GM18498 (cell line): ENCODE measurements at regions not wholly inside any gene's neighbourhood (a gene's known extent, or its start where the extent isn't known, plus 50 kb on each side); places are given as distances from the start of the nearest gene placed in this dataset.

Experiments
- ATAC-seq: cut with Tn5 transposase; IDR thresholded peaks from one replicate; pipeline ENCODE4 v1.9.1; 2021; ENCODE audit warnings: mild to moderate bottlenecking, moderate library complexity; ENCODE audit not compliant: unreplicated experiment

GRCh38 chr11:112831969-112832766 is 129.1 kb upstream of the NCAM1 start:
- ATAC-seq = no peak

DNA sequence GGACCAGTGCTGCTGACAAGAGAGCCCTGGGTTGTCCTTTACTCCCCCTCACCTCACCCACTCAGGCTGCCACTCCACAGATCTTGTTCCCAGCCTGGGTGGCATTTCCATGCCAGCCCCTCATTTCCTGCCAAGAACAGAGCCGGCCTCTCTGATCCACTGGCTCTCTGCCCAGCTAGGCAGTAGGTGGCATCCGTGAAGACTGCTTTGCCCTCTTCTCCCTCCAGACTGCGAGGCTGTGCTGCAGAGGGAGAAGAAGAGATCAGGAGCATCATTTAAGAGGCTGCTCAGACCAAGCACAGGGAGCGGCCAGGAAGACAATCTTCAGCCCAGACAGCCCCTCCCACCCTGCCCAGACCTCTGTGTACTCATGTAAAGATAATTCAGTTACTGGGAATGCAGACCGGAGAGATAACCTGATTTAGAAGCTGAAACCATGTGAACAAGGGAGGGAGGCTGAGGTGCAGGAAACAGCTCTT is 126.9 kb upstream of the NCAM1 start:
- no peak for ATAC-seq

DNA sequence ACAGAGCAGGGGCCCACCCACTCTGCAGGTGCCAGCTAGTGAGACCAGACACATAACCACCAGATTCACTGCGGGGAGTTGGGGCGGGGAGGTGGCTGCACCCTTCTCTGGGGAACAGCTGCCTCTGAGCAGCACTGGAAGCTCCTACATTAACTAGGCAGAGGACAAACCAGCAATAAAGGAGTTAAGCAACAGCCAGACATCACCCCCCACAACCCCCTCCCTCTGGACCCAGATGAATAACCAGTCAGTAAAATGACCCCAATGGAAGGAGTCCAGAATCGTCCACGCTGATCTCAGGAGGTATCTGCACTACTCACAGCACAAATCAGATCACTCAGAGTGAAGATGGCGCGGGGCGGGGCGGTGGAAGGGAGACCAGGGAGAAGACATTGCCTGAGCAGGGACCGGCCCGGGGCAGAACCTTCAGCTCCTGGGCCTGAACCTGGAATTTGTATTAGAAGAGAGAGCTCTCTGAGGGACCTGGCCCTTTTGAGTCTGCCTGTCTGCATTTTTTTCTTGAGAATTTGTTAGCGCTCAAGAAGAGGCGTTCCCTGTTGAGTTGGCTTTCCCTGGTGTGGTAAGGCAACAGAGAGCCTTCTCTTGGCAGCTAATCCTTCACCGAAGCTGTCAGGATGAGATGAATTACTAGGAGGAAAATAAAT is 125.5 kb upstream of the NCAM1 start:
- no peak for ATAC-seq

- ATAC-seq = no peak
Measured at GRCh38 chr11:112836256-112836602, 125.0 kb upstream of the NCAM1 start.

GRCh38 chr11:112837162-112837826 is 123.9 kb upstream of the NCAM1 start:
- no peak for ATAC-seq

DNA sequence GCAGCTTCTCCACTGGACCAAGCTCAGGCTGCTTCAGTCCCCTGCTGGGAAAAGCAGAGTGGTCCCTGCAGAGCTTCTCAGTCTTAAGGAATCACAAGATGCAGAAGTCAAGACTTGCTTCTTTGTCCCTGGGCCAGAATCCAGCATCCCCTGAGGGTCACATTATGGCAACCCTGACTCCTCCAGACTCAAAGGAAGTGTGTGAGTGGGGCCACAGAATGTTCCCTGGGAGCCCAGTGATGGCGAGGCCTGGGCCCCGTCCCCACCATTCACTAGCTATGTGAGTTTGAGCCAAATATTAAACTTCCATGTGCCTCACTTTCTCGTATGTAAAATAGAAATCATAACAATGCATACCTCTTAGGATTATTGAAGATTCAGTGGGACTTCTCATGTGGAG is 122.2 kb upstream of the NCAM1 start:
- no peak for ATAC-seq

DNA sequence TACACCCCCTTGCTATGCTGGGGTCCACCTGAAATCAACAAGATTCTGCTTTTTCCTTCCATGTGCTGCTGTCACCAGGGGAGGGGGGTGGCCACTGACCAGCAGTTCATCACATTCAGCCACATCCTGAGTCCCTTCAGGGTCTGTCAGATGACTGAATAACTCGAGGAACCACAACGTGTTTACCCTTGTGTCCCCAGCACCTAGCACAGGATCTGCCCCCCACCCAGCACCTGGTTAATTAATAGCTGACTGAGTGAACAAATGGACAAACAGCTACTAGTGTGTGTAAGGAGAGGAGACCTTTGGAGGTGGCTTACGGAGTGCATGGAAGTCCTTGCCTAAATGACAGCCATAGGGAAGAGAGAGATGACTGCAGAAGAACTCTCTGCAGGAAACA is 119.5 kb upstream of the NCAM1 start:
- ATAC-seq = no peak

DNA sequence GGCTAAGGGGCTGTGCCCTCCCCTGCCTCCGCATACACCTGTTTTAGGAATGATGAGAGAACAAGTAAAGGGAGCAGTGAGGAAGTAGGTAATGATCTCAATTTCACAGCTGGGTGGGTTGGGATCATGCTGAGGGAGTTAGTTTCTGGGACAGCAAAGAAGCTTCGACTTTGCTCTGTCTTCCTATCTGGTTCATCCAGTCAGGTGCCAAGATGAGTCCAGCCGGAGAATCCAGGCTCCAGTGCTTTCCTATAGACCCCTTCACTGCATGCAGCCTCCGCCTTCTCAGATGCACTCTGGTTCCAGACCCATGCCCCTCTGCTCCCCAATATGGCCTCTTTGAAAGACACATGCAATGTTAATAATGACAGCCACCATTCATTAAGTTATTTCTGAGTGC is 119.1 kb upstream of the NCAM1 start:
- no peak for ATAC-seq

DNA sequence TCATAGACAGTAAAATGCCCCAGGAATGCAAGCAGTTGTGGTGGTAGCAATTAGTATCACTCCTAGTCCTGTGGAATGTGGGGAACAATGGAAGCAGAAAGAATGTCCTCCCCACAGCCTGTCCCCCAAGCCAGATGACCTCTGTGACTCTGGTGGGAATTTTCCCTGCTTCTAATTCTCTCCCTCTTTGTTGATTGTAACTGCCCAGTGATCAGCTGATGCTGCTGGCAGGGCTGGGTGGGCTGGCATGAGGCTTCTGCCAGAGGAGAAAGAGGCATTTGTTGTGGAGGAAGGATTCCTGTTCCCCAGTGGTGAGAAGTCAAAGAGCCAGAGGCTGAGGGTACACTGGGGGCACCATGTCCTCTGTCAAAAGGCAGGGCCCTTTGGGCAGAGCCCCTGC is 116.7 kb upstream of the NCAM1 start:
- ATAC-seq = no peak

DNA sequence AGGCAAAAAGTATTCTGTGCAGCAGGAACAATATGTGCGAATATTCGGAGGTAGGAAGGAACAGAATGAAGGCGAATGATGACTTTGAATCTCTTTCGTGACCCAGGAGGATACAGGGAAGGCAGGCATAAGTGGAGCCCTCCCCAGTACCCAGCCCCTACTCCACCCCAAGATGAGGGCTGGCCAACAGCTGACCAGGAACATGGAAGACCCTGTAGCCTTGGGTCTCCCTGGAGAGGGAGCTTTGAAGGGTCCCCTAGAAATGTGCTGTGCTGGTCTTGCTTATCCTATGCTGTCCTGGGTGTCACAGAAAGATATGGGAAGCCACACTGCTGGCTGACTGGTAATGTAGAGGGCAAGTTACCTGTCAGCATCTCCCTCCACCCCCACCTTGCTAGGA is 113.7 kb upstream of the NCAM1 start:
- no peak for ATAC-seq

DNA sequence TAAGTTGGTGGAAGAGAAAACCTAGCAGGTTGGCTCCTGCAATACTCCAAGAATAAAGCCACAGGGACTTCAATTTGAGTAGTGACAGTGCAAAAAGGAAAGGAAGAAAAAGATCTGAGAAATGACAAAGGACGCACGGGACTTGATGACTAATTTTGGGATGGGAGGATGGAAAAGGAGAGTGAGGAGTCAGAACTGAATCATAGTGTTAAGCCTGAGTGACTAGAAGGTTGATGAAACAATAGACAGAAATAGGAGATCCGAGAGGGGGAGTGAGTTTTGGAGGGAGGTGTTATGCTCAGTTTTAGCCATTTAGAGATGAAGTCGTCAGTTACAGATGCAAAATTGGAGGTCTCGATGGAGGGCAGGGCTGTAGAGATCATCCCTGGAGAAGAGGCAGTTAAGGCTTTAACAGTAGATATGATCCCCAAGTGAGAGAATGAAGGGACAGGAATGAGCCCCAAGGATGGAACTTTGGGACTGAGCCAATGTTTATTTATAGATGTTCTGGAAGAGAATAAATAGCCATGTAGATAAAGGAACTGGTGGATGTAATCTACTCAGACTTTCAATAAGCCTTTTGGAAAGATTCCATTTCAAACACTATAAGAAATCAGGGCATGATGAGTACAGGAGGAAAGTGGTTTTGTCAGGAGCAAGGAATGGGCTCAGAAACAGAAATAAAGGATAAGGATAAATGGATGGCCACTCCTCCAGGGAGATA is 108.9 kb upstream of the NCAM1 start:
- ATAC-seq = no peak

DNA sequence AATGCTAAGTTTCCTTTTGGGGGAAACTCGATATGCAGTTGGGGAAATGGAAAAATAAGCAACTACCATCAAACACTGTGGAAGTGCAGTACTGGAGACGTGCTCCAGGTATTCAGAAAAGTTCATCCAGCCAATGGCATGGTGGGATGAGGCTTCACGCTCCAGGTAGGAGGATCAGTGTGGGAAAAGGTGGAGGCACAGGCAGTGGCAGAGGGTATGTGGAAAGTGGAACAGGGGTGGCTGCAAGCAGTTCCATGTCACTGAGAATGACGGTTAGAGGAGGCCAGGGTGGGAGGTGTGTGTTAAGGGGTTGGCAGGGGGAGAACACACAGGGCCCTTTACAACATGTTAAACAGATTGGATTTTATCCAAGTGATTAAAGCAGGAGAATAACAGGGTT is 105.1 kb upstream of the NCAM1 start:
- no peak for ATAC-seq

- no peak for ATAC-seq
Measured at GRCh38 chr11:112856591-112856990, 104.6 kb upstream of the NCAM1 start.

- ATAC-seq = no peak
Measured at GRCh38 chr11:112858289-112859023, 102.8 kb upstream of the NCAM1 start.

GRCh38 chr11:112859787-112860186 is 101.4 kb upstream of the NCAM1 start:
- no peak for ATAC-seq

DNA sequence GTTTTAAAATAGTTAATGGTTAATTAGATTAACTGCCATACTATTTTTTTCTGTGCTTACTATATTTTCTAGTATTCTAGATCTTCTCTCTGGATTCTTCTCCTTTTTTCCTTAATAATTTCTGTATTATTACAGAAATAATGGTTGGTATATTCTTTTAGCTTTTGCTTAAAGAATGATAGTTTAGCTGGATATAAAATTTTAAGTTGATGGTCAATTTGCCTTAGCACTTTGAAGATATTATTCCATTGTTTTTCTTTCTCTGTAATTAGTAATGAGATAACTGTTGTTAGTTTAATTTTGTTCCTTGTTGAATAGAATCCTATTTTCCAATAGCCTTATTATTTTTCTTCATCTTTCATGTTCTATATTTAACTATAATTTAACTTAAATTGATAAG is 99.9 kb upstream of the NCAM1 start:
- ATAC-seq = no peak

- no peak for ATAC-seq
Measured at GRCh38 chr11:112863305-112863704, 97.9 kb upstream of the NCAM1 start.

DNA sequence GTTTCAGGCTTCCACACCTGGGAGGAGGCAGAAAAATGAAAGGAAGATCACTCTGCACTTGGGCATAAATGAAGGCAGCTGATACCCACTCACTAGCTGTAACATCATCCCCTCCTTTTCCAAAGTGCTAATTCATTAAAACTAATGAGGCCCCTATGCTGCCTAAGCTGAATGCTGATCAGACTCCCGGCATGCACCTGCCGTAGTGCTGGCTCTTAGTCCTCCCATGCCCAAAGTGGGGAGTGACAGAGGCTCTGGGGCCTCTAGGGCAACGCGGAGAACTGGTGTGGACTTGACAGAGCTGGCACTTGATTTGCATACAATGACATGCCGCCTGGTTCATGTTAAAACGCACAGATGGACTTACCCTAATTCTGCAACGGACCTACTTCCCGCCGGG is 96.5 kb upstream of the NCAM1 start:
- no peak for ATAC-seq

GRCh38 chr11:112871909-112872500 is 89.2 kb upstream of the NCAM1 start:
- ATAC-seq = no peak

DNA sequence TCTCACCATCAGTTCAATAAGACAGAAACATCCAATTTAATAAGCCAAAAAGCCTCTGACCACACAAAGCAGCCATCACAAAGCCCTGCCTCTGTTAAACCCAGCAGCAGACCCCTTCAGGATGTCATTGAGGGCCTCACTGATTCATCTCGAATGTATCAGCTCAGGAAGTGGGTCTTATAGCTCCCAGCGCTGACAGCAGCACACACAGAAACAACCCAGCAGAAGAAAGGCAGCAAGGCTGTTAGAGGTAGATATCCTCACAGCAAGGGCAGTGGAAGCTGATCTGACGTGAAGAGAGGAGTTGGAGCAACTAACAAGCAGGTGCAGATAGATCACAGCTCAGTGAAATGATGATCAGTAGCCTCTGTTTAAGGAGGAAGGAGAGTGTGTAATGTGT is 86.2 kb upstream of the NCAM1 start:
- ATAC-seq = no peak
